NCI-H1092 treated with DMSO at 0.1 percent for 48 hours (cell line): ENCODE measurements at regions not wholly inside any gene's neighbourhood (a gene's known extent, or its start where the extent isn't known, plus 50 kb on each side); places are given as distances from the start of the nearest gene placed in this dataset.

Experiments
- DNase-seq: peaks from one replicate; lab custom pipeline; 2025; lab: John Stamatoyannopoulos, UW

- DNase-seq: no peak
Measured at GRCh38 chr22:49259839-49260615, 567.6 kb downstream of the BRD1 start.

GRCh38 chr22:49258107-49259010 is 569.3 kb downstream of the BRD1 start:
- DNase-seq: no peak

DNA sequence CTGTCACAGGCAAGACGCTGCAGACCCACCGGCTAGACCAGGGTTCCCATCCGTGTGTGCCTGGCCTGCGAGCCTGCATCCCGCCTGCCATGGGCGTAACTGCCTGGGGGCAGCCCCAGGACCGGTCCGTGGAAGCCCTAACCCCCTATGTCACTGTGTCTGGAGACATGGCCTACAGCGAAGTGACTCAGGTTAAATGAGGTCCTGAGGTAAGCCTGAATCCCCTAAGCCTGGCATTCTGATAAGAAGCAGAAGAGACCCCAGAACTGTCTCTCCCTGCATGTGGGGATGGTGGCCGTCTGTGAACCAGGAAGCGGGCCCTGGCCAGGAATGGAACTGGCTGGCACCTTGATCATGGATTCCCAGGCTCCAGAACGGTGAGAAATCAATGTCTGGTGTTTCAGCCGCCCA is 570.1 kb downstream of the BRD1 start:
- no peak for DNase-seq

- DNase-seq: no peak
Measured at GRCh38 chr22:49255741-49256318, 571.8 kb downstream of the BRD1 start.

- DNase-seq: no peak
Measured at GRCh38 chr22:49255154-49255553, 572.5 kb downstream of the BRD1 start.

DNA sequence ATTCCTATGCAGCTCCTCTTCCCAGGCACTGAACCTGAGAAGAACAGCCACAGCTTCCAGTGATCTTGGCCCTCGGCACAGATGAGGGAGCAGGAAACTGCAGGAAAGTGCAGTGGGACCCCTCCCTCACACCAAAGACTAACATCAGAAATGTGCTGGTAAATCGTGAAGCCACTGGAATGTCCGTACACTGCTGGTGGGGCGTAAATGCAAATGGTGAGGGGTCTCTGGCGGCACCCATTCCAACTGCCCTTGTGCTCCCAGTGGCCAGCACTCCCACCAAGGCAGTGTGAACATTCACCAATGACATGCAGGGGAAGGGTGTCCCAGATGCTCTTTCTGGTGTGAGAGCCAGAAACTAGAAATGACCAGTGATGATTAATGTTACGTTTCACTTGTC is 574.0 kb downstream of the BRD1 start:
- DNase-seq: no peak

- DNase-seq: no peak
Measured at GRCh38 chr22:49251371-49251770, 576.3 kb downstream of the BRD1 start.

DNA sequence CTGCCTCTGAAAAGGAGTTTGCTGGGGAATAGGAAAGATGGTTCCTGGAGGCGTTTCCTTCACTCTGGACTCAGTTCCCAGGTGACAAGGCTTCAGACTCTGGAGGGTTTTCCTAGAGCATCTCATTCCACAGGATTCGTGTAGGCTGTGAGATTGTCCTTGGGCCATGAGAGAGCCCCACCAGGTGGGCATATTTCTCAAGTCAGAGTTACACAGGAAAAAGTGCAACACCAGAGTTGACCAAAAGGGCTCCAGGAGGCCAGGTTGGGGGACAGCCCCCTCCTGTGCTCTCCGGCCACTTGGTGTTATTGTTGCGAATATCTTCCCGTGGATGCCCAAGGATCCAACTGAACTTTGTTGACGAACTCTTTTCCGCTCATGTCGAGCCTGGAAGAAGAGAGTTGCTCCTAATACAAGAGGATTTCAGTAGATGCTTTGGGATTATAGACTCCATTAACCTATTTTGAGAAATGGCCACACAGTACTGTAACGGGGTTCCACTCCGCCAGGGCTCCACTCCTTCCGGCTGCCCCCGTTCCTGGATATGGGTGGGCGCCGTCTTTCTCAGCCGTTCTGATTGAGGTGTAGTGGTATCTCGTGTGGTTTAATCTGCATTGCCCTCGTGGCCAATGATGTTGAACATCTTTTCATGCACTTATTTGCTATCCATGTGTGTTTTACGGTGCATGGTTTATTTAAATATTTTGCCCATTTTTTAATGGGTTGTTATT is 580.3 kb downstream of the BRD1 start:
- no peak for DNase-seq

GRCh38 chr22:49244466-49245420 is 582.9 kb downstream of the BRD1 start:
- no peak for DNase-seq

DNA sequence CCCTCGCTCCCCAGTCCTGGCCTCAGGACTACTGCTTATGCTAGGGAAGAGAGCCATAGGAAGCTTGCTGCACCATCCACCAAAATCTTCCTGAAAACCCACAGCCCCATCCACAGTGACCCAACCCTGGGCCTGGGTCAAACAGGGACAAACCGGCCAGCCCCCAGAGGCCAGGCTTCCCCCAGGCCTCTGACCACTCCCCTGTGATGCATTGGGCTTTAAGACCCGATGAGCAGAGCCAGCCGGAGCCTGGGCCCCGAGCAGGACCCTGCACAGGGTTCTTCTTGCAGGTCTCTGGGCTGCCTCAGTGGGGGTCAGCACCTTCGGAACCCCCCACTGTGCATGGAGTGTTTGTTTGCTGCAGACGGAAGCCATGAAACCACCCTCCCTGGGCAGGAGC is 583.7 kb downstream of the BRD1 start:
- no peak for DNase-seq

- DNase-seq: no peak
Measured at GRCh38 chr22:49243335-49243734, 584.3 kb downstream of the BRD1 start.

GRCh38 chr22:49242480-49242879 is 585.2 kb downstream of the BRD1 start:
- DNase-seq: no peak

- DNase-seq: no peak
Measured at GRCh38 chr22:49241174-49241851, 586.4 kb downstream of the BRD1 start.

DNA sequence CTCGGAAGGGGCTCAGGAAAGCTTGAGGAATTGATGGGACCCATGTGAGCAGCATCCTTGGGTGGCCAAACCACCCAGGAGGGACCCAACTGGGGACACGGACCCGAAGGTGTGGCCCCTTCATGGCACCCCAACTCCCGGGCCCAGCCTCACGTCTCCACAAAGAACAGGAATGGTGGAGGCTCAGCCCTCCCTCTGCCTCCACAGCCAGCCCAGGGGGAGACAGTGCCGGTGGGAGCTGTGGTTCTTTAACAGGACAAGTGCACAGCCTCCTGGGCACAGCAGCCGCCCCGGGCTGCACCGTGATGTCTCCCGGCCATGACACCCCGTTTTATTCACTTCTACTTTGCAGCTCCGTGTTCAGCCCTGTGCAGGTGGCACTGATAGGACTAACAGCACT is 587.2 kb downstream of the BRD1 start:
- no peak for DNase-seq

DNA sequence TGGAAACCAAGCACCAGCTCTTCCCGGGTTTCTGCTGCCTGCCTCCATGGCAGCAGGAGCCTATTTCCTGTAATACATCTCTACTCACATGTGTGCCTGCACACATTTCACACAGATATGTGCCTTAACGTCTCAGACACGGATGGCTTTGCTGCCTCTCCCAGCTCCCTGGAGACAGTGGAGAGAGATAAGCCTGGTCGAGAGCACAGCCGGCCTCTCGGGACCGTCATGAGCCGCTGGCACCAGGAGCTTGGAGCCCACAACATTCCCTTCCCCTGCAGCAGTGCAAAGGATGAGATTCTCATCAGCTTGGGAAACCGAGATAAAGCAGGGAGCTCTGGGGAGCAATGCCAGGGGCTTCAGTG is 587.7 kb downstream of the BRD1 start:
- no peak for DNase-seq

DNA sequence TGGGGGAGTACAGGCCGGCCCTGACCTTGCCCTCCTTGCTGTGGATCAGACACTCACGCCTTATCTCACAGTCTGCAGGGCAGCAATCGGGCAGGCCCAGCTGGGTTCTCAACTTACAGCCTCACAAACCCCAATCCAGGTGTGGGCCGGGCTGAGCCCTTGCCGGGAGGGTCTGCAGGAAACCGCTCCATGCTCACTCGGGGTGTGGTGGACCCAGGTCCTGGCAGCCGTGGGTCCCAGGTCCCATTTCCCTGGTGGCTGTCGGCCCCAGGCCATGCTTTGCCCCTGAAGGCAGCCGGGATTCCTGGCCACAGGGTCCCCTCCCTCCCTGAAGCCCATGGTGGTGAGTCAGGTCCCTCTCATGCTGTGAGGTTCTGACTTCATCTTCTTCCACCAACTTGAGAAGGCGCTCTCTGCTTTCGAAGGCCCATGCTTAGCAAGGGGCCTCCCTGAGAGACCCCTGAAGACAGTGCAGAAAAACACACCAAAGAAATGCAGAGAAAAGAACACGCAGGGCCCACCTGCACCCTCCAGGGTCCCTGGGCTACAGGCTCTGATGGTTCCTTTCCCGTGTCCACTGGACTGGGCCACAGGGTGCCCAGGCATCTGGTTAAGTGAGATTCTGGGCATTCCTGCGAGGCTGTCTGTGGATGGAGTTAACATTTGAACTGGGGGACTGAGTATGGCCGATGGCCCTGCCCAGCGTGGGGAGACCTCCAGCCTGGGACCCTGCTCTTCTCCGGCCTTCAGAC is 588.2 kb downstream of the BRD1 start:
- no peak for DNase-seq

DNA sequence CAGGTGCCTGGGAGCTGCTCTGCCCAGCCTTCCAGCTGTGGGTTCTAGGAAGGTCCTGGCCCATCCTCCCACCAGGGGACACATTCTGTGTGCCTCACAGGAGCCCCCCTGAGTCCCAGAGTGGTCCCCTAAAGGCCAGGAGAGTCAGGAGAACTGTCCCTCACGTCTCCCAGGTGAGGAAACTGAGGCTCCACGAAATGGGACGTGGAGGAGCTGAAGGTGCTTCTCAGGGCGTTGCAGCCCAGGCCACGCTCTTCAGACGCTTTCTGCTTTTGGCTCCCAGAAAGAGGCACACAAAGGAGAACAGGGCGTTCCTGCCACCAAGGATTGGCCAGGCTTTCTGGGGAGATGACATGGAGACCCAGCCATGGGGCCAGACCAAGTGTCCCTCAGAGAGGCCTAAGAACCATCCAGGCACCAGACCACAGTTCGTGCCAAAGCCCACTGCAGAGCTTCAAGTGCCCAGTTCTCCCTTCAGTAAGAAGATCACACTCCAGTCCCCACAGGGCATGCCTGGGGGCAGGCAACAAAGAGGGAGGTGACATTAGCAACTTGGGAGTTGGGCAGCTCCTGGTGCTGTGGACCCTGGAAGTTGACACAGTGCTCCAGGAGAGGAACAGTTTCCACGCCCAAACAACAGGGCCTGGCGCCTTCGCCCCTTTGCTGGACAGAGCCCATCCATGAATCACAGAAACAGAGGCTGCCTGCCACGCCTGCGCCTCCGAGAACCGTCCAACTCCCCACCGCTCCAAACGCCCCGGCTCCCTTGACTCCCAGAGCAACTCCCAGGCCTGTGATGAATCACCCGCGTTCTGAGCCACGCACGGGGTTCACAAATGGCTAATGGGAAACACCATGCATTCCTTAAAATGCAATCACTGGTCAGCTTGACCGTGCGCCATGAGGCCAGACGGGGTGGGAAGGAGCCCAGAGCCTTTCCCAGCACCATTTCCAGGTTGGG is 589.2 kb downstream of the BRD1 start:
- no peak for DNase-seq

DNA sequence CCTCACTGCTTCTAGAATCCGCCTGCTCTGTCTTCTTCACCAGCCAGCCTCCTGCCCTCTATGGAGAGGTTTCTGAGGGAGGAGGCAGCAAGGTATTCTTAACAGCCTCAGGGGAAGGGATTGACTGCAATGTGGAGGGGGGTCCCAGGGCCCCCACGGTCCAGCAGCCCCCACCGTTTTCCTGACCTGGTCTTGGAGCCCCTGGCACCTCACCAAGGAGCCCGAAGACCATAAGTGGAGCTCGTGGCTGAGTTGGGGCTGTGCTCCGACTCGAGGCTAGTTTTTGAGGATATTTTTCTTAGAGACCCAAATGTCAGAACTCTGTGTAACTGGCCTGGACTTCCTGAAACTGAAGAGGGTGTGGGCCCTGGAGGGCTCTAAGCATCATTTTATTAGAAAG is 590.0 kb downstream of the BRD1 start:
- no peak for DNase-seq

GRCh38 chr22:49237279-49237678 is 590.4 kb downstream of the BRD1 start:
- no peak for DNase-seq
